ENCODE measurements at regions not wholly inside any gene's neighbourhood (a gene's known extent, or its start where the extent isn't known, plus 50 kb on each side); places are given as distances from the start of the nearest gene placed in this dataset.
A peak's percentile ranks its signal among the peaks of the same experiment; 100 is the strongest.

- Histone ChIP-seq H3K9ac (ENCODE audit: extremely low read depth, insufficient read length, low read length) (no peak overlapping the region), H2AFZ (ENCODE audit: low read length) (no peak overlapping the region), H3T11ph (ENCODE audit: low read length) (no peak overlapping the region), H2BK15ac (ENCODE audit: low read depth, low read length) (no peak overlapping the region), H3K18ac (ENCODE audit: insufficient read length, low read depth, low read length) (no peak overlapping the region), H4K8ac (replicated peaks; ENCODE audit: insufficient read length, low read depth, low read length) (no peak overlapping the region), H3K14ac (ENCODE audit: insufficient read depth, low read length) (peak overlapping the region; percentile 64; the same call in 1 of the 2 replicates), H3K79me1 (ENCODE audit: insufficient read depth, low read depth, low read length, poor library complexity, severe bottlenecking) (no peaks in the 10 kb centered on the region), H3K23me2 (ENCODE audit: insufficient read length, low read depth, low read length, poor library complexity, severe bottlenecking) (no peaks in the 10 kb centered on the region), H3K27ac (ENCODE audit: insufficient read length, low read depth, low read length) (no peak overlapping the region), H4K20me1 (ENCODE audit: control insufficient read depth, insufficient read depth, insufficient read length) (no peaks in the 10 kb centered on the region), H3K4me2 (ENCODE audit: insufficient read depth, insufficient read length, low read length) (no peak overlapping the region), H3K27me3 (ENCODE audit: insufficient read depth, low read length) (no peaks in the 10 kb centered on the region; the same call in 1 of the 2 replicates), H3K9me3 (ENCODE audit: control insufficient read depth, low read depth, low read length) (no peaks in the 10 kb centered on the region), H2BK5ac (ENCODE audit: insufficient read length, low read length) (no peak overlapping the region), H2BK120ac (ENCODE audit: low read depth, low read length, poor library complexity, severe bottlenecking) (no peak overlapping the region), H4K91ac (ENCODE audit: insufficient read length, low read depth, low read length) (no peak overlapping the region), H3K79me2 (ENCODE audit: insufficient read depth, low read length) (no peaks in the 10 kb centered on the region), H2BK20ac (ENCODE audit: low read depth, low read length, poor library complexity, severe bottlenecking) (no peak overlapping the region), H4K5ac (ENCODE audit: insufficient read length, low read depth, low read length) (no peak overlapping the region), H2BK12ac (ENCODE audit: insufficient read length, low read depth, low read length) (no peak overlapping the region), H3K4me1 (ENCODE audit: insufficient read depth, low read length) (no peaks in the 10 kb centered on the region), H3K56ac (ENCODE audit: insufficient read length, low read depth, low read length) (no peak overlapping the region), H3K23ac (ENCODE audit: insufficient read length, low read depth, low read length) (no peak overlapping the region), H2AK5ac (ENCODE audit: insufficient read length, low read length) (no peak overlapping the region), H3K4ac (ENCODE audit: low read depth, low read length) (no peak overlapping the region)
- no peak overlapping the region for H3K27ac Mint-ChIP-seq
- TF ChIP-seq CTCF (conservative IDR thresholded peaks at IDR 0.05): no peak
- no peak overlapping the region for H3K4me3 Mint-ChIP-seq
- H3K27me3 Mint-ChIP-seq (ENCODE audit: low read depth): peaks cover 6% of the 10 kb centered on the region; the same call in 1 of the 2 replicates
- DNase-seq: no peak
- no CpG with 5 or more reads among the region's 1 CpG for WGBS (ENCODE audit: extremely low coverage, insufficient read length, low lambda C conversion rate)
- H3K9me3 Mint-ChIP-seq: no peaks in the 10 kb centered on the region
- no peaks in the 10 kb centered on the region; a peak in 1 of 7 replicates for H3K36me3 Mint-ChIP-seq (ENCODE audit: insufficient read depth in 1 of 3, low read depth in 3 of 3)
- H3K4me1 Mint-ChIP-seq: peaks cover 3% of the 10 kb centered on the region in 2 experiments; a peak in 1 of 4 replicates
Measured at GRCh38 chr10:130873636-130874035, 437.9 kb downstream of the TCERG1L start.

Data from H9 (cell line).